Hepatocyte (in vitro differentiated cells): ENCODE measurements at regions not wholly inside any gene's neighbourhood (a gene's known extent, or its start where the extent isn't known, plus 50 kb on each side); places are given as distances from the start of the nearest gene placed in this dataset.
A peak's percentile ranks its signal among the peaks of the same experiment; 100 is the strongest.

Experiments used
- DNase-seq: peaks from one replicate; pipeline ENCODE4 v3.0.0-alpha.2; 2016; ENCODE audit warnings: low spot score
- H2AFZ ChIP-seq: fragments of 200-600 bp; sonication (generic); 2 replicates; pipeline ENCODE4 v1.6.0; 2016; ENCODE audit warnings: antibody characterized with exemption, mild to moderate bottlenecking
- H3K27ac ChIP-seq: fragments of 200-600 bp; sonication (generic); 2 replicates; pipeline ENCODE4 v1.5.1; 2016; ENCODE audit warnings: mild to moderate bottlenecking
- H3K27me3 ChIP-seq: fragments of 200-600 bp; sonication (generic); 2 replicates; pipeline ENCODE4 v1.6.1; 2016
- H3K36me3 ChIP-seq: fragments of 200-600 bp; sonication (generic); replicated peaks from 2 replicates; pipeline ENCODE4 v1.5.1; 2016; ENCODE audit warnings: low read depth; ENCODE audit not compliant: insufficient read depth
- H3K4me1 ChIP-seq: fragments of 200-600 bp; sonication (generic); 2 replicates; pipeline ENCODE4 v1.5.1; 2016; ENCODE audit warnings: mild to moderate bottlenecking, moderate library complexity; ENCODE audit not compliant: insufficient read depth
- H3K4me2 ChIP-seq: fragments of 200-600 bp; sonication (generic); 2 replicates; pipeline ENCODE4 v1.6.0; 2016
- H3K4me3 ChIP-seq: fragments of 200-600 bp; sonication (generic); 2 replicates; pipeline ENCODE4 v1.5.1; 2016; ENCODE audit warnings: mild to moderate bottlenecking
- H3K79me2 ChIP-seq: fragments of 200-600 bp; sonication (generic); 2 replicates; pipeline ENCODE4 v1.6.0; 2017; ENCODE audit warnings: mild to moderate bottlenecking
- H3K9me2 ChIP-seq: fragments of 200-600 bp; sonication (generic); replicated peaks from 2 replicates; pipeline ENCODE4 v1.6.0; 2017; ENCODE audit warnings: mild to moderate bottlenecking; ENCODE audit not compliant: insufficient read depth
- H3K9me3 ChIP-seq: fragments of 200-600 bp; sonication (generic); 2 replicates; pipeline ENCODE4 v1.5.1; 2016; ENCODE audit warnings: low read depth, mild to moderate bottlenecking
- H4K20me1 ChIP-seq: fragments of 200-600 bp; sonication (generic); 2 replicates; pipeline ENCODE4 v1.6.0; 2016; ENCODE audit warnings: mild to moderate bottlenecking; ENCODE audit not compliant: insufficient read depth, poor library complexity, severe bottlenecking
- CTCF ChIP-seq: fragments of 200-600 bp; sonication (generic); IDR thresholded peaks from 2 replicates; pipeline ENCODE4 v1.5.1; 2016; ENCODE audit warnings: antibody characterized with exemption, mild to moderate bottlenecking; ENCODE audit not compliant: poor library complexity
- EZH2 ChIP-seq: fragments of 200-600 bp; sonication (generic); IDR thresholded peaks from 2 replicates; pipeline ENCODE4 v1.6.1; 2016; ENCODE audit warnings: antibody characterized with exemption, mild to moderate bottlenecking, borderline replicate concordance
- EZH2phosphoT487 ChIP-seq: fragments of 200-600 bp; sonication (generic); IDR thresholded peaks from one replicate; pipeline ENCODE4 v1.6.1; 2018; ENCODE audit warnings: antibody characterized with exemption, mild to moderate bottlenecking, low read depth, moderate library complexity; ENCODE audit not compliant: unreplicated experiment, severe bottlenecking
- WGBS: methylation state at CpG from one replicate; pipeline ENCODE4 v1.1.6; 2016; ENCODE audit warnings: low lambda C conversion rate; ENCODE audit errors: missing lambda C conversion rate; 5-methylcytosine and 5-hydroxymethylcytosine counted together

GRCh38 chr10:3631291-3631690 is 153.7 kb downstream of the KLF6 start:
- no peak overlapping the region for H3K4me3 ChIP-seq
- no peaks in the 10 kb centered on the region for H3K4me1 ChIP-seq
- H3K36me3 ChIP-seq: no peaks in the 10 kb centered on the region
- H3K79me2 ChIP-seq: no peaks in the 10 kb centered on the region
- H4K20me1 ChIP-seq: no peaks in the 10 kb centered on the region
- no peaks in the 10 kb centered on the region for H3K27me3 ChIP-seq
- no peaks in the 10 kb centered on the region for H3K9me2 ChIP-seq
- H3K9me3 ChIP-seq: no peaks in the 10 kb centered on the region
- WGBS: 89% methylated on average over 2 of the region's 2 CpGs
- TF ChIP-seq CTCF (no peak), EZH2phosphoT487 (no peak), EZH2 (no peak)
- H3K27ac ChIP-seq: no peak overlapping the region
- DNase-seq: no peak
- no peak overlapping the region for H2AFZ ChIP-seq
- H3K4me2 ChIP-seq: no peak overlapping the region

- no peaks in the 10 kb centered on the region for H4K20me1 ChIP-seq
- no peaks in the 10 kb centered on the region for H3K36me3 ChIP-seq
- no peak overlapping the region for H3K4me3 ChIP-seq
- no peak overlapping the region for H2AFZ ChIP-seq
- no peaks in the 10 kb centered on the region for H3K9me2 ChIP-seq
- H3K4me1 ChIP-seq: no peaks in the 10 kb centered on the region
- no peaks in the 10 kb centered on the region for H3K27me3 ChIP-seq
- H3K27ac ChIP-seq: no peak overlapping the region
- no peaks in the 10 kb centered on the region for H3K79me2 ChIP-seq
- WGBS: 88% methylated on average over 11 of the region's 11 CpGs
- TF ChIP-seq EZH2phosphoT487 (no peak), CTCF (no peak), EZH2 (no peak)
- no peak overlapping the region for H3K4me2 ChIP-seq
- DNase-seq: no peak
- no peaks in the 10 kb centered on the region for H3K9me3 ChIP-seq
Measured at GRCh38 chr10:3625959-3626751, 158.9 kb downstream of the KLF6 start.

GRCh38 chr10:3624367-3624766 is 160.6 kb downstream of the KLF6 start:
- Histone ChIP-seq H3K4me2 (peak overlapping the region; percentile 40), H4K20me1 (no peaks in the 10 kb centered on the region), H3K79me2 (no peaks in the 10 kb centered on the region), H3K27me3 (no peaks in the 10 kb centered on the region), H3K4me1 (no peaks in the 10 kb centered on the region), H3K4me3 (no peak overlapping the region), H3K27ac (peak overlapping the region; percentile 29), H3K9me3 (no peaks in the 10 kb centered on the region), H2AFZ (no peak overlapping the region), H3K36me3 (no peaks in the 10 kb centered on the region), H3K9me2 (no peaks in the 10 kb centered on the region)
- DNase-seq: no peak
- TF ChIP-seq EZH2phosphoT487 (no peak), CTCF (no peak), EZH2 (no peak)
- 77% methylated on average over 8 of the region's 8 CpGs for WGBS

GRCh38 chr10:3623746-3624145 is 161.3 kb downstream of the KLF6 start:
- no peaks in the 10 kb centered on the region for H4K20me1 ChIP-seq
- no peaks in the 10 kb centered on the region for H3K4me1 ChIP-seq
- H3K27me3 ChIP-seq: no peaks in the 10 kb centered on the region
- no peaks in the 10 kb centered on the region for H3K36me3 ChIP-seq
- no peaks in the 10 kb centered on the region for H3K9me2 ChIP-seq
- H3K4me2 ChIP-seq: peak overlapping the region; percentile 40
- H3K79me2 ChIP-seq: no peaks in the 10 kb centered on the region
- DNase-seq: no peak
- TF ChIP-seq EZH2: no peak
- TF ChIP-seq EZH2phosphoT487: no peak
- no peak for TF ChIP-seq CTCF
- H3K27ac ChIP-seq: peak overlapping the region; percentile 29
- no peaks in the 10 kb centered on the region for H3K9me3 ChIP-seq
- 46% methylated on average over 7 of the region's 7 CpGs for WGBS
- no peak overlapping the region for H2AFZ ChIP-seq
- no peak overlapping the region for H3K4me3 ChIP-seq
